Mesendoderm (in vitro differentiated cells): ENCODE measurements at regions not wholly inside any gene's neighbourhood (a gene's known extent, or its start where the extent isn't known, plus 50 kb on each side); places are given as distances from the start of the nearest gene placed in this dataset.
A peak's percentile ranks its signal among the peaks of the same experiment; 100 is the strongest.

ENCODE experiments used
- DNase-seq: peaks from one replicate; pipeline ENCODE4 v3.0.0; 2013
- H2AK5ac ChIP-seq: 2 replicates; pipeline ENCODE4 v1.6.1; 2013; ENCODE audit warnings: low read length, inconsistent platforms
- H2BK120ac ChIP-seq: 2 replicates; pipeline ENCODE4 v1.6.1; 2013; ENCODE audit warnings: low read depth, mild to moderate bottlenecking, low read length, moderate library complexity, mixed read lengths
- H2BK15ac ChIP-seq: replicated peaks from 2 replicates; pipeline ENCODE4 v1.6.1; 2013; ENCODE audit warnings: low read depth, mild to moderate bottlenecking, moderate library complexity
- H2BK5ac ChIP-seq: 2 replicates; pipeline ENCODE4 v1.6.1; 2013; ENCODE audit warnings: low read length, inconsistent platforms
- H3K18ac ChIP-seq: 2 replicates; pipeline ENCODE4 v1.6.1; 2013; ENCODE audit warnings: mild to moderate bottlenecking, low read length, mixed read lengths
- H3K23ac ChIP-seq: one replicate; pipeline ENCODE4 v1.6.1; 2013; ENCODE audit warnings: low read length
- H3K27ac ChIP-seq: 2 replicates; pipeline ENCODE4 v1.5.1; 2013; ENCODE audit warnings: low read depth, mild to moderate bottlenecking, inconsistent platforms, low read length, moderate library complexity
- H3K27me3 ChIP-seq: 2 replicates; pipeline ENCODE4 v1.6.1; 2013; ENCODE audit warnings: low read length, control low read depth, mild to moderate bottlenecking, inconsistent platforms; ENCODE audit not compliant: insufficient read depth, poor library complexity
- H3K36me3 ChIP-seq: 2 replicates; pipeline ENCODE4 v1.6.1; 2013; ENCODE audit warnings: low read length, inconsistent platforms; ENCODE audit not compliant: control insufficient read depth, insufficient read depth
- H3K4ac ChIP-seq: one replicate; pipeline ENCODE4 v1.6.1; 2013; ENCODE audit warnings: low read depth, mild to moderate bottlenecking, low read length, moderate library complexity
- H3K4me1 ChIP-seq: 2 replicates; pipeline ENCODE4 v1.6.1; 2013; ENCODE audit warnings: low read depth, low read length, inconsistent platforms; ENCODE audit not compliant: control insufficient read depth
- H3K4me2 ChIP-seq: 2 replicates; pipeline ENCODE4 v1.6.1; 2013; ENCODE audit warnings: low read length
- H3K4me3 ChIP-seq: 2 replicates; pipeline ENCODE4 v1.5.1; 2013; ENCODE audit warnings: mild to moderate bottlenecking, low read length
- H3K56ac ChIP-seq: one replicate; pipeline ENCODE4 v1.6.1; 2013; ENCODE audit warnings: low read length
- H3K79me1 ChIP-seq: 2 replicates; pipeline ENCODE4 v1.6.1; 2013; ENCODE audit warnings: low read length, inconsistent platforms
- H3K79me2 ChIP-seq: 2 replicates; pipeline ENCODE4 v1.6.1; 2013; ENCODE audit warnings: mild to moderate bottlenecking, low read length; ENCODE audit not compliant: control insufficient read depth, insufficient read depth
- H3K9ac ChIP-seq: 2 replicates; pipeline ENCODE4 v1.6.1; 2013; ENCODE audit warnings: low read length, inconsistent platforms
- H4K5ac ChIP-seq: one replicate; pipeline ENCODE4 v1.6.1; 2013; ENCODE audit warnings: low read length
- H4K8ac ChIP-seq: one replicate; pipeline ENCODE4 v1.6.1; 2013; ENCODE audit warnings: low read depth, mild to moderate bottlenecking, control low read depth, low read length, moderate library complexity
- WGBS: extraction: QIAGEN DNeasy Blood & Tissue Kit; methylation state at CpG from one replicate; pipeline ENCODE4 v1.1.7; 2013; ENCODE audit warnings: low lambda C conversion rate, missing lambda C conversion rate; ENCODE audit not compliant: insufficient coverage; ENCODE audit errors: extremely low coverage; 5-methylcytosine and 5-hydroxymethylcytosine counted together

GRCh38 chr21:20774737-20775136 is 223.5 kb upstream of the NCAM2 start:
- no peaks in the 10 kb centered on the region for H3K4me1 ChIP-seq
- no peak overlapping the region for H2BK120ac ChIP-seq

GRCh38 chr21:20779321-20779720 is 218.9 kb upstream of the NCAM2 start:
- DNase-seq, result no peak
- Histone ChIP-seq H3K27ac (no peak overlapping the region), H3K23ac (no peak overlapping the region), H4K8ac (no peak overlapping the region), H3K4me3 (no peak overlapping the region), H2BK120ac (no peak overlapping the region), H3K36me3 (no peaks in the 10 kb centered on the region), H3K4me1 (no peaks in the 10 kb centered on the region), H3K4ac (no peak overlapping the region), H2BK15ac (no peak overlapping the region), H4K5ac (no peak overlapping the region), H3K18ac (no peak overlapping the region), H2AK5ac (no peak overlapping the region), H3K79me1 (no peaks in the 10 kb centered on the region), H3K4me2 (no peak overlapping the region), H3K9ac (no peak overlapping the region), H3K79me2 (no peaks in the 10 kb centered on the region), H3K27me3 (no peaks in the 10 kb centered on the region), H2BK5ac (no peak overlapping the region), H3K56ac (no peak overlapping the region)
- no CpG with 5 or more reads among the region's 2 CpGs for WGBS

More at GRCh38 chr21:20774737-20775136, 223.5 kb upstream of the NCAM2 start:
- Histone ChIP-seq H3K9ac (no peak overlapping the region), H3K4ac (no peak overlapping the region), H3K18ac (no peak overlapping the region), H2BK15ac (no peak overlapping the region), H3K23ac (no peak overlapping the region), H2BK5ac (no peak overlapping the region), H3K4me2 (no peak overlapping the region), H2AK5ac (no peak overlapping the region), H3K4me3 (no peak overlapping the region), H4K5ac (no peak overlapping the region), H3K27ac (no peak overlapping the region), H3K36me3 (no peaks in the 10 kb centered on the region), H3K79me1 (no peaks in the 10 kb centered on the region), H4K8ac (no peak overlapping the region), H3K79me2 (no peaks in the 10 kb centered on the region), H3K56ac (no peak overlapping the region), H3K27me3 (no peaks in the 10 kb centered on the region)
- no CpG with 5 or more reads among the region's 1 CpG for WGBS
- DNase-seq, result no peak

GRCh38 chr21:20783611-20784010 is 214.6 kb upstream of the NCAM2 start:
- H3K27ac ChIP-seq, result no peak overlapping the region
- H3K27me3 ChIP-seq, result no peaks in the 10 kb centered on the region
- no peak overlapping the region for H3K4me3 ChIP-seq
- H3K79me1 ChIP-seq, result no peaks in the 10 kb centered on the region
- H4K5ac ChIP-seq, result no peak overlapping the region
- H3K4me1 ChIP-seq, result no peaks in the 10 kb centered on the region
- no peak overlapping the region for H4K8ac ChIP-seq
- no peak overlapping the region for H3K18ac ChIP-seq
- no peak overlapping the region for H2BK15ac ChIP-seq
- H2BK5ac ChIP-seq, result no peak overlapping the region
- no peak overlapping the region for H3K4ac ChIP-seq
- H3K4me2 ChIP-seq, result no peak overlapping the region
- H3K23ac ChIP-seq, result no peak overlapping the region
- no peak overlapping the region for H3K9ac ChIP-seq
- DNase-seq, result no peak
- no peak overlapping the region for H2BK120ac ChIP-seq
- no peaks in the 10 kb centered on the region for H3K36me3 ChIP-seq
- H3K79me2 ChIP-seq, result no peaks in the 10 kb centered on the region
- no peak overlapping the region for H3K56ac ChIP-seq
- no peak overlapping the region for H2AK5ac ChIP-seq
- WGBS, result no CpG with 5 or more reads among the region's 5 CpGs

DNA sequence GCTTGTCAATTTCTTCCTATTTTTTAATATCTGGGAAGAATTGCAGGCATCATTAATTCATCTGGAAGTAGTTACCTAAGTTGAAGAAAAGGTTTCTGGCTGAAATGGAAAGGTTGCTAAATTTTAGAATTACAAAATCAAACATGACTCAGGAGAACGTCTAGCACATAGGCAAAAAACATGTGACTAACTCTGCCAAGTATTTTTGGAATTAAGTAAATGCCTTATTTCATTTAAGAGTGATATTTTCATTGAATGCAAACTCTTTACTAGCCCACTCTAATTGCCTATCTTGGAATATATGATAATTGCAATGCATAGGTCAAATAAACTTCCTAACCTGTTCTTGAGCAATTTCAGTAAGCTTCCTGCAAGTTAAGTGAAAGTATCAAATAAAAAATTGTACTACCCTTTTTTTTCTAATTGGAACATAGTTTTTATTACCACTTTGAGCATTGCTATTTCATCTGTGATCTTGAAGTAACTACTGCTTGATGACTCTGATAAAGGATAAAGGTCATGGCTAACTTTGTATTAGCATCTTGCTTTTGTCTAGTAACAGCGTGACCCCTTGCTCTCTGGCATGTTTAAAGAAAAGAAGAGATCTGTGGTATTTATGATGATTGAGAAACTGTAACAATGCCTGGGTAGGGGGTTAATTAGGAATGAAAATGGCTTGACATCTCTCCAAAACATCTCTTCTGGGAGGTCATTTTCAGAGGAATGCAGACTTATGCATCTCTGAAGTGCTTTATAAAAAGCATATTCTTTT is 208.3 kb upstream of the NCAM2 start:
- no peak overlapping the region for H3K56ac ChIP-seq
- peak; percentile 64 for DNase-seq
- no peak overlapping the region for H3K4ac ChIP-seq
- no peaks in the 10 kb centered on the region for H3K4me1 ChIP-seq
- H3K23ac ChIP-seq, result no peak overlapping the region
- H3K36me3 ChIP-seq, result no peaks in the 10 kb centered on the region
- H4K8ac ChIP-seq, result no peak overlapping the region
- H3K27ac ChIP-seq, result no peak overlapping the region
- no peaks in the 10 kb centered on the region for H3K79me1 ChIP-seq
- no peak overlapping the region for H3K4me2 ChIP-seq
- H4K5ac ChIP-seq, result no peak overlapping the region
- no peaks in the 10 kb centered on the region for H3K27me3 ChIP-seq
- H2BK15ac ChIP-seq, result no peak overlapping the region
- H3K9ac ChIP-seq, result no peak overlapping the region
- no peak overlapping the region for H3K18ac ChIP-seq
- WGBS, result no CpG with 5 or more reads among the region's 2 CpGs
- H2BK120ac ChIP-seq, result no peak overlapping the region
- no peak overlapping the region for H2AK5ac ChIP-seq
- H2BK5ac ChIP-seq, result no peak overlapping the region
- H3K79me2 ChIP-seq, result no peaks in the 10 kb centered on the region
- no peak overlapping the region for H3K4me3 ChIP-seq

- H3K4me2 ChIP-seq, result no peak overlapping the region
- no peak overlapping the region for H3K4me3 ChIP-seq
- no peaks in the 10 kb centered on the region for H3K4me1 ChIP-seq
- no peak overlapping the region for H2BK5ac ChIP-seq
- H3K36me3 ChIP-seq, result no peaks in the 10 kb centered on the region
- no peak overlapping the region for H3K18ac ChIP-seq
- H3K4ac ChIP-seq, result no peak overlapping the region
- no peaks in the 10 kb centered on the region for H3K27me3 ChIP-seq
- H3K79me1 ChIP-seq, result no peaks in the 10 kb centered on the region
- no peak overlapping the region for H3K23ac ChIP-seq
- H2BK15ac ChIP-seq, result no peak overlapping the region
- no peak overlapping the region for H4K8ac ChIP-seq
- no peak for DNase-seq
- H3K9ac ChIP-seq, result no peak overlapping the region
- WGBS, result no CpG with 5 or more reads among the region's 3 CpGs
- H3K79me2 ChIP-seq, result no peaks in the 10 kb centered on the region
- no peak overlapping the region for H2BK120ac ChIP-seq
- no peak overlapping the region for H2AK5ac ChIP-seq
- H3K27ac ChIP-seq, result no peak overlapping the region
- H4K5ac ChIP-seq, result no peak overlapping the region
- H3K56ac ChIP-seq, result no peak overlapping the region
Measured at GRCh38 chr21:20800106-20800505, 198.1 kb upstream of the NCAM2 start.

- H3K4me3 ChIP-seq, result no peak overlapping the region
- H3K27ac ChIP-seq, result no peak overlapping the region
- H3K56ac ChIP-seq, result no peak overlapping the region
- no peak overlapping the region for H3K4me2 ChIP-seq
- no peak overlapping the region for H3K18ac ChIP-seq
- H3K79me1 ChIP-seq, result no peaks in the 10 kb centered on the region
- no peak overlapping the region for H2BK15ac ChIP-seq
- H2BK5ac ChIP-seq, result no peak overlapping the region
- no peaks in the 10 kb centered on the region for H3K79me2 ChIP-seq
- no peak overlapping the region for H2AK5ac ChIP-seq
- H3K36me3 ChIP-seq, result no peaks in the 10 kb centered on the region
- no peaks in the 10 kb centered on the region for H3K27me3 ChIP-seq
- no peak overlapping the region for H4K5ac ChIP-seq
- H4K8ac ChIP-seq, result no peak overlapping the region
- no peak overlapping the region for H3K9ac ChIP-seq
- DNase-seq, result no peak
- H3K4me1 ChIP-seq, result no peaks in the 10 kb centered on the region
- no CpG with 5 or more reads among the region's 4 CpGs for WGBS
- H3K23ac ChIP-seq, result no peak overlapping the region
- H3K4ac ChIP-seq, result no peak overlapping the region
- H2BK120ac ChIP-seq, result no peak overlapping the region
Measured at GRCh38 chr21:20802201-20802600, 196.0 kb upstream of the NCAM2 start.
